ENCODE measurements at regions not wholly inside any gene's neighbourhood (a gene's known extent, or its start where the extent isn't known, plus 50 kb on each side); places are given as distances from the start of the nearest gene placed in this dataset.
"Not testable (repeated sequence)": the region's sequence is repeated elsewhere in the genome, so short reads cannot be mapped to it uniquely, and the experiment has no call there.

GRCh38 chr13:88852293-88852692 lies 1181.1 kb downstream of the SLITRK5 start:
- DNase-seq (ENCODE audit: low spot score); ATAC-seq; H3K36me3 Mint-ChIP-seq (ENCODE audit: low read depth): not testable (repeated sequence)

GRCh38 chr13:88857256-88857655 lies 1186.1 kb downstream of the SLITRK5 start:
- Mint-ChIP-seq H3K4me3 (no peak overlapping the region), H3K27me3 (ENCODE audit: insufficient read depth, low read depth, poor library complexity) (no peaks in the 10 kb centered on the region), H3K4me1 (no peaks in the 10 kb centered on the region), H3K36me3 (ENCODE audit: low read depth) (peaks cover 9% of the 10 kb centered on the region; the same call in 2 of the 3 replicates), H3K9me3 (peaks cover 17% of the 10 kb centered on the region), H3K27ac (no peak overlapping the region)
- Histone ChIP-seq H3K4me3 (no peak overlapping the region), H3K36me3 (ENCODE audit: insufficient read depth) (no peaks in the 10 kb centered on the region; the same call in 1 of the 2 replicates), H3K27ac (ENCODE audit: low read depth) (no peak overlapping the region), H3K4me1 (ENCODE audit: insufficient read depth) (no peaks in the 10 kb centered on the region), H3F3A (replicated peaks; ENCODE audit: low read depth) (no peaks in the 10 kb centered on the region), H3K9me2 (ENCODE audit: insufficient read depth) (no peaks in the 10 kb centered on the region; the same call in none of the 2 replicates), H4K20me1 (replicated peaks; ENCODE audit: insufficient read depth) (no peaks in the 10 kb centered on the region), H3K4me2 (no peak overlapping the region), H3K79me2 (replicated peaks; ENCODE audit: insufficient read depth) (no peaks in the 10 kb centered on the region), H3K27me3 (ENCODE audit: insufficient read depth) (no peaks in the 10 kb centered on the region), H2AFZ (no peak overlapping the region)
- DNase-seq (ENCODE audit: low spot score) (no peak), ATAC-seq (no peak)
- TF ChIP-seq ZNF331 (CRISPR knock-in tag; IDR thresholded peaks at IDR 0.05; ENCODE audit: low read depth) (no peak), POLR2AphosphoS5 (IDR thresholded peaks at IDR 0.05; ENCODE audit: low read depth) (no peak), ZNF114 (CRISPR knock-in tag; IDR thresholded peaks at IDR 0.05) (no peak), NANOG (IDR thresholded peaks at IDR 0.05; ENCODE audit: borderline replicate concordance) (no peak), REST (IDR thresholded peaks at IDR 0.05; ENCODE audit: unreplicated experiment) (no peak), CREB1 (CRISPR knock-in tag; IDR thresholded peaks at IDR 0.05; ENCODE audit: low read depth) (no peak), STAT1 (IDR thresholded peaks at IDR 0.05; ENCODE audit: unreplicated experiment) (no peak), EZH2 (IDR thresholded peaks at IDR 0.05; ENCODE audit: low read depth, unreplicated experiment) (no peak)

More at GRCh38 chr13:88852293-88852692, 1181.1 kb downstream of the SLITRK5 start:
- not testable (repeated sequence) for H3F3A ChIP-seq (replicated peaks; ENCODE audit: low read depth); H3K4me2 ChIP-seq; H3K36me3 ChIP-seq (ENCODE audit: insufficient read depth); H3K27ac ChIP-seq (ENCODE audit: low read depth); H3K9me2 ChIP-seq (ENCODE audit: insufficient read depth); H3K4me3 ChIP-seq; H3K27me3 ChIP-seq (ENCODE audit: insufficient read depth); H4K20me1 ChIP-seq (replicated peaks; ENCODE audit: insufficient read depth); H3K4me3 Mint-ChIP-seq; H3K27ac Mint-ChIP-seq; H3K4me1 ChIP-seq (ENCODE audit: insufficient read depth); H3K4me1 Mint-ChIP-seq; H3K27me3 Mint-ChIP-seq (ENCODE audit: insufficient read depth, low read depth, poor library complexity); H2AFZ ChIP-seq; H3K79me2 ChIP-seq (replicated peaks; ENCODE audit: insufficient read depth)
- peaks cover 21% of the 10 kb centered on the region for H3K9me3 Mint-ChIP-seq
- TF ChIP-seq CTCF (conservative IDR thresholded peaks at IDR 0.05; ENCODE audit: low read depth in 2 of 2): peak in 1 of 2 experiments; percentile 22; a peak in 2 of 4 replicates

Measured in GM23338 (cell line).